ENCODE measurements at regions not wholly inside any gene's neighbourhood (a gene's known extent, or its start where the extent isn't known, plus 50 kb on each side); places are given as distances from the start of the nearest gene placed in this dataset.

GRCh38 chr2:196381464-196381863, 210.1 kb upstream of the STK17B start:
- TF ChIP-seq CTCF (IDR thresholded peaks at IDR 0.05; ENCODE audit: borderline replicate concordance, control extremely low read depth, extremely low read depth, insufficient read depth, missing control alignments), result no peak
- in situ Hi-C loops (cut with MboI; ENCODE audit: low sequenced_read_pairs, unreplicated experiment), result no loop called here
- DNase-seq (ENCODE audit: low spot score), result no peak

GRCh38 chr2:196383799-196384198, 212.4 kb upstream of the STK17B start:
- no peak for TF ChIP-seq CTCF (IDR thresholded peaks at IDR 0.05; ENCODE audit: borderline replicate concordance, control extremely low read depth, extremely low read depth, insufficient read depth, missing control alignments)
- DNase-seq (ENCODE audit: low spot score), result no peak
- in situ Hi-C loops (cut with MboI; ENCODE audit: low sequenced_read_pairs, unreplicated experiment), result no loop called here

GRCh38 chr2:196384729-196385128, 213.4 kb upstream of the STK17B start:
- in situ Hi-C loops (cut with MboI; ENCODE audit: low sequenced_read_pairs, unreplicated experiment), result no loop called here
- TF ChIP-seq CTCF (IDR thresholded peaks at IDR 0.05; ENCODE audit: borderline replicate concordance, control extremely low read depth, extremely low read depth, insufficient read depth, missing control alignments), result no peak

GRCh38 chr2:196389670-196390069, 218.3 kb upstream of the STK17B start:
- no peak for TF ChIP-seq CTCF (IDR thresholded peaks at IDR 0.05; ENCODE audit: borderline replicate concordance, control extremely low read depth, extremely low read depth, insufficient read depth, missing control alignments)
- in situ Hi-C loops (cut with MboI; ENCODE audit: low sequenced_read_pairs, unreplicated experiment), result no loop called here
- DNase-seq (ENCODE audit: low spot score), result no peak

More at GRCh38 chr2:196384729-196385128, 213.4 kb upstream of the STK17B start:
- no peak for DNase-seq (ENCODE audit: low spot score)

- no peak for TF ChIP-seq CTCF (IDR thresholded peaks at IDR 0.05; ENCODE audit: borderline replicate concordance, control extremely low read depth, extremely low read depth, insufficient read depth, missing control alignments)
- in situ Hi-C loops (cut with MboI; ENCODE audit: low sequenced_read_pairs, unreplicated experiment), result no loop called here
- DNase-seq (ENCODE audit: low spot score), result no peak
These were observed 219.1 kb upstream of the STK17B start for GRCh38 chr2:196390243-196391148.

GRCh38 chr2:196391149-196391479, 219.7 kb upstream of the STK17B start:
- DNase-seq (ENCODE audit: low spot score), result no peak
- in situ Hi-C loops (cut with MboI; ENCODE audit: low sequenced_read_pairs, unreplicated experiment), result no loop called here
- no peak for TF ChIP-seq CTCF (IDR thresholded peaks at IDR 0.05; ENCODE audit: borderline replicate concordance, control extremely low read depth, extremely low read depth, insufficient read depth, missing control alignments)

Measured in GM13976 (cell line).